HS-5 (cell line): ENCODE measurements at regions not wholly inside any gene's neighbourhood (a gene's known extent, or its start where the extent isn't known, plus 50 kb on each side); places are given as distances from the start of the nearest gene placed in this dataset.

Experiments
- DNase-seq: peaks from one replicate; pipeline ENCODE4 v3.0.0-alpha.2; 2012; ENCODE audit warnings: low read depth

DNA sequence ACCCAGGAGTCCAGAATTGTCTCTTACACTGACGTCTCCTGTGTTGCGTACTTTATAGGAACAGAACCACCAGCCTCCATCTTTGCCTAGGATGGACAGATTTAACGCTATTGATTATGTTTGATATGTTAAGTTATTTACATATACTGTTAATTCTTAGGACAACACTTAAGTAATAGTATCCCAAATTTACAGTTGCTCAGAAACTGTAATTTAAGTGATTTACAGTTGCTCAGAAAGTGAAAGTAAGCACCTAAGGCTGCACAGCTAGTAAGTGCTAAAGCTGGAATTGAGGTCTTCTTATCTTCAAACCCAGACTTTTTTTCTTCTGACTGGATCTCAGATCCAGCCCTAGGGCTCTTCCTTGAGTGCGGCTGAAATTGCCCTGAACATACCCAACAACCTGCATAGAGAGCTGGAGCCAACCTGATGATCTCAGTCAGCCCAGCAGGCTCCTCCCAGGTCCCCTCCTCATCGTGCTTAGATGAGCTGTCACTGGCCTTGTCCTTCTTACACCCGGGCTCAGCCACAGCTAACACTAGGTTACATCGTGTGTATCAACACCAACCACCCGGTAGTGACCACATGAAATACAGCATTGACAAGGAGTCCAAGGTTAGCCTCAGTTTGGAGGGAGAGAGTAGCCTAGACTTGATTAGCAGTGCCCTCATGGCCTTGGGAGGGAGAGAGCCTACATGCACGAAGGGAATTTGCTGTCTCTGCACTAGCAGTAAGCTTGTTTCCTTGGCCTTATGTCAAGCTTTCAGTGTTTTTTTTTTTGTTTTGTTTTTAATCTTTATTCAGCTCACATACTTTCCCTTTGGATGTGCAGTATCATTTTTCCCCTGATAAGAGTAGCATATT, 111.1 kb upstream of the ARHGAP5 start:
- DNase-seq: no peak

DNA sequence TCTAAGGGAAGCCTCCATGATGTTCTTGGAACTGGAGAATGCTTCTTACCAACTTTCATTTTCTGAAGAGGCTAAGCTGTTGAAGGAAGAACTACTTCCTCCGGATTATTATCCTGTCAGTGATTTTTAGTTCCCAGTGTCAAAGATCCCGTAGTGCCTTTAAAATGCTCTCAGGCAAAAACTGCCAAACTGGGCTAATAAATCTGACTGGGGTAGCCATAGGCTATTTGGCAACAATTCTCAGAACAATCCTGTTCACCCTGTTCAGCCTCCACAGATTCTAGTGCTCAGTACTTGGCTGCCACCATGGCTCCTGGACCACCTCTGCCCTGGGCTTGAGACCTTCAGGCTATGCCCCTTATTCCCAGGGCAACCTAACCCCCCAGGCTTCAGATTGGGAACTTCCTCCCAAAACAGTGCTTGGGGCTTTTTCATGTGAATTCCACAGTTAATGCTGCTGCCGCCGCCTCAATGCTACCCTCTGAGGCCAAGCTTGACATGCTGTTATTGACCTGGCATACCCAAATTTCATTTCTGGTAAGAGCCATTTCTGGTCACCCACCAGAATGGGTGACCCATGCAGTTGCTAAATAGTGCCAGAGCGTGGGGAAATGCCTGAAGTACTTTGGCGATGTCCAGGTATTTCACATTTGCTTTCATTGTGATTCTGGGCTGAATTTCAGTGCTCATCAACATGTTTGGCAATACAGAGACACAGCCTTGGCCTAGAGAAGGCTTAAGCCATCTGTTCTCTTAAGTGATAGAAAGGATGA, 110.0 kb upstream of the ARHGAP5 start:
- no peak for DNase-seq

DNA sequence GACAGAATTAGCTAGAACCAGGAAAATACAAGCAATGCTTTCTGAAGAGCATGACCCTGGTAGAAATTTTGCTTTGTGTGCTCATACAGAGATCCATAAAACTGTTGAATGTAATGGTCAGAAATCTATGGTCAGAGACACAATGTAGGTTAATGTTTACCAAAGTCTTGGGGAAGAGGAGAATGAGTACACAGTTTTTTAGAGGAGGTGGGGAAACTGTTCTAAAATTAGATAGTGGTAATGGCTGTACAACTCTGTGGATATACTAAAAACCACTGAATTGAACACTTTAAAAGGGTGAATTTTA, 109.5 kb upstream of the ARHGAP5 start:
- no peak for DNase-seq

DNA sequence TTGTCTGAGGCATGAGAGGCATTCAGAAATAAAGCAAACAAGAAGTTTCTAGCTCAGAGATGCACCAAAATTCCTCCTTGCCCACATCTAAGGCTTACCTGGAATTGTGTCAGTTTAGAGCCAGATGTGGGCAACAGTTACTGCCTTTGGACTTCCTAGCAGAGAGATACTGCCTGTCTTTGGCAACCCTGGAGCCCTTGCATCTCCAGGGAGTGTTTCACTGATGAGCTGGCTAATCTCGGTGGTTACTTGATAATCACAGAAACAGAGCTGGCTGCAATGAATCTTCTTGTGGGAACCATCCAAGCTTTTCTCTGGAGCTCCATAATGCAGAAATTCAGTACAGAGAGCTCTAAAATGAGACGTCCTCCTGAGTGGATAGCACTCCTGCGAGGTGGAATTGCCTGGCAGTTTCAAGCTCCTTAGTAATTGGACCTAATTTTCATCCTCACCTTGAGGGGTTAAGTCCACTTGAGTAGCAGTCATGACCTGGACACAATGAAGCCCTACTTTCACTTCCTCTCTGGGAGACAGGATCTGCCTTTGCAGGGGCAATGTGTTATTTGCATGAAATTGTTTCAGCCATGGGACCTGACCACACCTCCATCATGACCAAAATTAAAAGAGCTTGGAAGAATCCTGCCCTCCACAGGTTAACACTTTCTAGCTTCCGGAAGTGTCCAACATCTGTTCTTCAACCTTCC, 108.8 kb upstream of the ARHGAP5 start:
- no peak for DNase-seq

DNA sequence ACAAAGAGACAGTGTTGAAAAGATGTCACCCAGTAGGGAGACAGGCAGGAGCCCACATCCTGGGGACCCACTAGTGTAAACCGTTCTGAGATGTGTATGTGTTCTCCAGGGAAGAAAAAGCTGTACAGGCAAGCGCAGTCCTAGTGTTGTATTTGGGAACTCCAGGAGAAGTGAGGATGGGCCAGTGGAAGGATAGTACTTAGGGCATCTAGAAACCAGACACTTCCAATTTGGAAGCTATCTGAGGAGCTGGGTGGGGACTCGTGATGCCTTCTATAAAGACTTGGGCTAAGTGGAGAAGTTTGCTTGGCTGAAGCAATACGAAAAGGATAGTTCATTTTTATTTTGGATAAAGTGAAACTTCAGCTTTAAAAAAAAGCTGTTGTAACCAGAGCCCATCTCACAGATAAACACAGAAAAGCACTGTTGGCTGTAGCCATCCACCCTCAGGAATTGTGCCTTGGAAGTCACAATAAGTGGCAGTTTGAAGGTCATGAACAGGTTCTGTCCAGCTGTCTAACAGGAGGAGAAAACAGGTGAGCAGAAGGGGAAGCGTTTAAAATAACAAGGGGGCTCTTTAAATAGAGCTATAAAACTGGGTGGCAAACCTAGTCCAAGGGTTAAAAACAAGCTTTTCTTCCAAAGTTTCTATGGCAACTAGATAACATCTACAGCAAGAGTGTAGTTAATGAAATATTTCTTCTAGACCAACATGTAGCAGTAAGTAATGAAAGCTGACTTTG, 108.0 kb upstream of the ARHGAP5 start:
- DNase-seq: no peak

DNA sequence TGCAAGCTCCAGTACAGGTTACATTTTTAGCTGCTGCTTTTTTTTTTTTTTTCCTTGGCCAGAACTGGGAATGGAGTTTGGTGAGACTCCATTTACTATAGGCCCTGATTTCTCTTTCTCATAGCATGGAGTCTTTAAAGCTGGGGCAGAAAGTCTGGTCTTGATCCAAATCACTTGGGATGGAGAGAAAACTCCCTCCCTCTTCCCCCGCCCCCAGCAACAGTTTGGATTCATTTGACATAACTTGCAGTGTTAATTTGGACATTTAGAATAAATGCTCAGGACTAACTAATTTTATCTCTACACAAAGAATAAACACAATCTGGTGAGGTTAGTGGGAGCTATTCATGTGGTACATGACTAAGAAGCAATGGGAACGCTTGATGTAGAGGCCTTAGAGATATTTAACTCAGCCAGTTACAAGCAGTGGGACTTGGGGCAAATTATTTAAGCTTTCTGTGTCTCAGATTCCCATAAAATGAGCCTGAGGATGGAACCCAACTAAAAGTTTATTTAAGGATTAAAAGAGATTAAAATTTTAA, 107.3 kb upstream of the ARHGAP5 start:
- DNase-seq: no peak

DNA sequence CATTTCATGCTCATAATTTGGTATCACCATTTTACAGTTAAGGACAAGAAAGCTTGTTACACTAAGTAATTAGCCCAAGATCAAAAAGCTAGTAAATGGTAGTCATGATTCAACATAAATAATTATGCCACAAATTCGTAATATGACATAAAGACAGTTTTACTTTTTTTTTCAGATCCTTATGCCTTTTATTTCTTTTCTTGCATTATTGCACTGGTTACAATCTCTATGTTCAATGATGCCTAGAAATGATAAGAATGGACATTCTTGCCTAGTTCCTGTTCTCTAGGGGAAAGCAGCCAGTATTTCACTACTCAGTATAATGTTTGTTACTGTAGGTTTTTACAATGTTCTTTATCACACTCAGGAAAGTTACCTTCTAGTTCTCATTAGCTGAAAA, 106.4 kb upstream of the ARHGAP5 start:
- DNase-seq: no peak

DNA sequence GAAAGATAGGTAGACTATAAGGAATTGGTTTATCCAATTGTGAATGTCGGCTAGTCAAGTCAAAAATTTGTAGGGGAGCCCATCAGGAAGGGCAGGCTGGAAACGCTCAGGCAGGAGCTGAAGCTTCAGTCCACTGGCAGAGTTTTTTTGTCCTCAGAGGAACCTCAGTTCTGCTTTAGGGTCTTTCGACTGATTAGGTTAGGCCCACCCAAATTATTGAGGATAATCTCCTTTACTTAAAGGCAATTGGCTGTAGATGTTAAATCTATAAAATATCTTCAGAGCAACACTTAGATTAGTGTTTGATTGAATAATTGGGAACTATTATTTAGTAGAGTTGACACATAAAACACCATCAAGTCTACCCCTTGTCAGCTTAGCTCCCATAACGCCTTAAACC, 105.5 kb upstream of the ARHGAP5 start:
- no peak for DNase-seq

DNA sequence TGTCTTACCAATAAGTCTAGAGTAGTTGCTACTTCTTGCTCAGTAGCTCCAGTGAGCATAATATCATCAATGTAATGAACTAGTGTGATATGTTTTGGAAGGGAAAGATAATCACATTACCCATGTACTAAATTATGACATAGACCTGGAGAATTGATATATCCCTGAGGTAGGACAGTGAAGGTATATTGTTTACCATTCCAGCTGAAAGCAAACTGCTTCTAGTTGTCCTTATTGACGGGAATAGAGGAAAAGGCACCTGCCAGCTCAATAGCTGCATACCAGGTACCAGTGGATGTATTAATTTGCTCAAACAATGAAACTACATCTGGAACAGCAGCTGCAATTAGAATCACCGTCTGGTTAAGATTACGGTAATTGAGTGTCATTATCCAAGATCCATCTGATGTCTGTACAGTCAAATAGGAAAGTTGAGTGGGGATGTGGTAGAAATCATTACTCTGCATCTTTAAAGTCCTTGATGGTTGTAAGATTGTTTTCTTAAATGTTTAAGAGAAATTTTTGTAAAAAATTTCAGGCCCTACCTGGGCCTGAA, 100.0 kb upstream of the ARHGAP5 start:
- no peak for DNase-seq

DNA sequence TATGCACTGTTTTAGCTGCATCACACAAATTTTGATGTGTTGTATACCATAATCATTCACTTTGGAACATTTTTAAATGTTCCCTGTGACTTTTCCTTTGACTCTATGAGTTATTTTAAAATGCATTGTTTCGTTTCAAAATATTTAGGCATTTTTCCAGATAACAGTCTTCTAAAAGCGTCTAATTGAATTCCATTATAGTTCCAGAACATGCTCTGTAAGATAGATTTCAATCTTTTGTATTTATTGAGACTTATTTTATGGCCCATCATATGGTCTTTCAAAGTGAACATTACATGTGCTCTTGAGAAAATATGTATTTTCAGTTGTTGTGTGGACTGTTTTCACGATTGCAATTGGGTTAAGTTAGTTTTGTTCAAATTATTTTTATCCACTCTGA, 98.7 kb upstream of the ARHGAP5 start:
- no peak for DNase-seq

DNA sequence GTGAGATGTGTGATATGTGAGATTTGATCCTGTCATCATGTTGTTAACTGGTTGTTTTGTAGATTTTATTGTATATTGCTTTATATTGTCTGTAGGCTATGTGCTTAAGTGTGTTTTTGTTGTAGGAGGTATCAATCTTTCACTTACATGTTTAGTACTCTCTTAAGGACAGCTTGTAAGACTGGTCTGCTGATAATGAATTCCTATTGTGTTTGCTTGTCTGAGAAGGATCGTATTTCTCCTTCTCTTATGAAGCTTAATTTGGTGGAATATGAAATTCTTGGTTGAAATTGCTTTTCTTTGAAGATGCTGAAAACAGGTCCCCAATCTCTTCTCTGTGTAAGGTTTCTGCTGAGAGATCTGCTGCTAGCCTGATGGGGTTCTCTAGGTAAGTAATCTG, 94.5 kb upstream of the ARHGAP5 start:
- DNase-seq: no peak

DNA sequence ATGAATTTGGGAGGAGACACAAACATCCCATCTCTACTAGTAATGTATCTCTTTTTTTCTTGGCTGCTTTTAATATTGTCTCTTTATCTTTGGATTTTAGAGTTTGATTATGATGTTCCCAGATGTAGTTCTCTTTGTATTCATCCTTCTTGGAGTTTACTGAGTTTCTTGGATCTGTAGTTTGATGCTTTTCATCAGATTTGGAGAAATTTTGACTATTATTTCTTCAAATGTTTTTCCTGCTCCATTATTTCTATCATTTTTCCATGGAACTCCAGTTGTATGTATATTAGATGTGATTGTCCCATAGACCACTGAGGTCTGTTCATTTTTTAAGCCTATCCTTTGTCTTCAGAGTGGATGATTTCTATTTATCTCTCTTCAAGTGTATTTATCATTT, 90.7 kb upstream of the ARHGAP5 start:
- DNase-seq: no peak

DNA sequence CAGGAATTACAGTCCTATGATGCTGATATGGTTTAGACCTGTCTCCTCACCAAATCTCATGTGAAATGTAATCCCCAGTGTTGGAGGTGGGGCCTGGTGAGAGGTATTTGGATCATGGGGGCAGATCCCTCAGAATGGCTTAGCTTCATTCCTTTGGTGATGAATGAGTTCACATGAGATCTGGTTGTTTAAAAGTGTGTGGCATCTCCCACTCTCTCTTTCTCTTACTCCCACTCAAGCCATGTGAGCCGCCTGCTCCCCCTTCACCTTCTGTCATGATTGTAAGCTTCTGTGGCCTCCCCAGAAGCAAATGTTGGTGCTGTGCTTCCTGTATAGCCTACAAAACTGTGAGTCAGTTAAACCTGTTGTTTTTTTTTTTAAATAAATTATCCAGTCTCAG, 89.4 kb upstream of the ARHGAP5 start:
- DNase-seq: no peak

DNA sequence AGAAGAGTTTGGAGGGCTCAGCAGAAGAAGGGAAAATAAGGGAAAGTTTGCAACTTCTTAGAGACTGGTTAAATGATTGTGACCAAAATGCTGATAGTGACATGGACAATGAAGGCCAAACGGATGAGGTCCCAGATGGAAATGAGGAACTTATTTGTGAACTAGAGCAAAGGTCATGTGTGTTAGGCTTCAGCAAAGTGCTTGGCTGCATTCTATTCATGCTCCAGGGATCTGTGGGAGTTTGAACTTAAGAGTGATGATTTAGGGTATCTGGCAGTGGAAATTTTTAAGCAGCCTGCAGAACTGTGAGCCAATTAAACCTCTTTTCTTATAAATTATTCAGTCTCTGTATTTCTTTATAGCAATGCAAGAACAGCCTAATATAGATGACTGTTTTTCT, 88.9 kb upstream of the ARHGAP5 start:
- DNase-seq: no peak

DNA sequence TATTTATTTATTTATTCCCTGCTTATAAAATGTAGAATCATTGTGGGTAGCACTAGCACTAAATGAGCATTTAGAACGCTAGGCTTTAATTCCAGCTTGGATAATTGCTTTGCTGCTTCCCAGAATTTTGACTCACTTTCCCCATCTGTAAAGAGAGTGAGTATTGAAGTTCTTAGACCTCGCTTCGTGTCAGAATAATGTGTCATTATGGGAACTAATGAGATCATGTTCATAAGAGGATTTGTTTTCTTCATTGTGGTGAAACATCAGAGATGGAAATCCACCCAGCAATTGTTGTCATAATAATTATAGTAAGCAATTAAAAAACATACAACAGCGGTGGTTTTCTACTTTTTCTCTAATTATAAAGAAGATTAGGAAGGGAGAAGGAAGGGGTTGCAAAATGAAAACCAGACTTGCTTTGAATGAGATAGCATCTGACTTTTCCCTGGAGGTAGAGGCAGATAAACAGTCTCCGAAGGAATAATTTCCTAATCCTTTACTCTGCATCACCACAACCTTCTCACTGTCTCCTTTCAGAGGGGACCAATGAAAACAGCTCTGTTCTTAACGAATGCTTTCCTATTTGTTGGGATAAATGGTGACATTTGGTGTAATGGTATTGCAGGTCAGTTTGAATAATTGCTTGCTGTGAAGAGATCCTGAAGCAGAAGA, 86.8 kb upstream of the ARHGAP5 start:
- DNase-seq: no peak

DNA sequence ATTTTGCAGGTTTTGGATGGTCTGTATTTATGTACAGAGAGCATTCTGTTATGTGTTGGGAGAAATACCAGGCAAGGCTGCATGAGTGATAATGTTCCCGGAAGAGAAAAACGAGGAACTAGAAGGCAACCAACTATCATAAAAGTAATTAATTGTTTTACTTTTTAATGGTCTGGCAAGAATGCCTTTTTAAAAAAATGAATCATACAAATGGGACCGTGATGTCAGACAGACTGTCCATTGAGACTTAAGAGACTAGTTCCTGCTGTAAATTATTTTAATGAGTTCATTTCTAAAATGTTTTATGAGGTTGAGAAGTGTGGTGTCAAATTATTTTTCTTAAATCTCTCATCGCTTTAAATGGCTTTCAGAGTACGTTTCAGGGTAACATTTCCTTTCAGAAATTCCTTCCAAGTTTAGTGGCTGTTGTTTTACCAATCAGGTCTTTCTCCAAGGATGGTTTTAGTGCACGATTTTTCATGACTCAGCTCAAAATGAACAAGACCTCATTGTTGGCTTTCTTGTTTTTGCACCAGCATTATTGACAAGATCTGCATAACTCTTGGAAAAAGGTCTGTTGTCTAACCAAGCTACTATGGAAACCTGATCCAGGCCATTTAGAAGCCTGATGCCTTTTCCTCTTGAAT, 86.1 kb upstream of the ARHGAP5 start:
- DNase-seq: no peak

DNA sequence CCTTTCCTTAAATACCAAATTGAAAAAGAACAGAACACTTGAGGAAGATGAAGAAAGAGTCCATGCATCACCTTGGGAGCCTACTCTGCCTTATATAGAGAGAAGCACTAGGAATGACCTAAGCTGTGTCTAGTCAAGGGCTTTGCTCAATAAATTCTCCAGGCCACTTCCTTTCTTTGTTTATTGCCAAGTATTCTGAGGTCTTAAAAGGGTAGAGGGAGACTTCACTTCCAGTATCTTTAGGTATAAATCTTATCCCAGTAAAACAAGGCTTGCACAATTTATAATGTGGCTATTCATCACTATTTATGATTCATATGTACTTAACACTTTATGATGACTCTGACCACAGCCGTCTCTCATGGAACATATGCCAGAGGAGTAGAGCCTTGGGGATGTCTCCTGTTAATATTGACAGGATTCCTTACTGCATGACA, 85.1 kb upstream of the ARHGAP5 start:
- DNase-seq: peak; percentile 47

DNA sequence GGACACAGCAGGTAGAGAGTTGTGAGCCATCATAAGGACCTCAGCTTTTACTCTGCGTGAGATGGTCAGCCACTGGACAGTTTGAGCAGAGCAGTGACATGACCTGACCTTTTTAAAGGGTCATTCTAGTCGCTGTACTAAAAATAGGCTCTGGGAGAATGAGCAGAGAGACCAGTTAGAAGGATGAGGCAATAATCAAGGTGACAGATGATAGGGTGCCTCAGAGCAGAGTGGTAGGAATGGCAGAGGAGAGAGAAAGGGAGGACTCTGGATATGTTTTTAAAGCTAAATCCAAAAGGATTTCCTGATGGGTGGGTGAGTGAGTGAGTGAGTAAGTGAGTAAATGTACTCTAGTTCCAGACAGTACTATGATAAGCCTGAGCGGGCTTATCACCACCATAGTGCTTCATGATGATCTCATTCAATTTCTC, 83.6 kb upstream of the ARHGAP5 start:
- DNase-seq: no peak

DNA sequence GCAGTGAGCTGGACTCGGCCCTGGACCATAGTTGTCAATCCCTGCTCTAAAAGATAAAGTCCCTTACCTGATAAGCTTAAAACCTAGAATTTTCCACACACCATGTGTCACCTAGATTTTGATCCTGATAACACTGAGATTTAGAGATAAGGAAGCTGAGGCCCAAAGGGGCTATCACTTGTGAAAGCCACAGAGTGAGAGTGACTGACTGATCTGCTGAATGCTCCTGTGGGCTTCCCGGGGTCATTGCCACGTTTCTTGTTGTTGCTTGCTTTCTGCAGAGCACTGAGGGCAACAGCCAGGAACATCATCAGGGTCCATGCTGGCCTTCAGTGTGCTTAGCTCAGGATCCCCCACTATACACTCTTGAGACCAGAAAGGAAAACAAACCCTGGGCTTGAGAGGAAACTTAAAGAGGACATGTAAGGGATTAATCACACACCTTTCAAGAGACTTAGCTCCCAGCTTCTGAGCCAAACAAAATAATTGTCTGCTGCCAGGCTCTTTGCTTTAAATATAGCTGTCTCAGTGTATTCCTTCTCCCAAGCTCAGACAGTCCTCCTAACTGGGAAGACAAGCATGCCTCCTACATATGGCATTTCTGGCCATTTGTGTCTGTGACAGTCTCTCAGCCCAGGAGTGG, 82.6 kb upstream of the ARHGAP5 start:
- no peak for DNase-seq

DNA sequence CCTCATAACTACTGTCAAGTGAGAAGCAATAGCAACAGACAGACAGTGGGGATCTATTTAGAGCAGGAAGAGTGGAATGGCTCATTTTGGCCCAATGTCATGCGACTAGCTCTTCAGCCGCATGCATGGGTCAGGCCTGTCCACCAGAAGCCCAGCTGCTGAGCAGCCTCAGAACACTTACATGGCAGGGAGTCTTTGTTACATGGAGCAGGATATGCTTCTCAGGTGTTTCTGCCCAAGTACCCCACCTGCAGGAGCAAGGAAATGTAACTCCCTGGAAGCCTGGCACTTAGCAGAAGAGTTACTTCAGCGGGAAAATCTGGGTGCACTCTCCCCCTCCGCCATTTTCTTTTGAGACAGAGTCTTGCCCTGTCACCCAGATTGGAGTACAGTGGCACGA, 73.5 kb upstream of the ARHGAP5 start:
- DNase-seq: no peak
